Neural cell (in vitro differentiated cells): ENCODE measurements at regions not wholly inside any gene's neighbourhood (a gene's known extent, or its start where the extent isn't known, plus 50 kb on each side); places are given as distances from the start of the nearest gene placed in this dataset.

Experiments used
- POLR2AphosphoS5 ChIP-seq: IDR thresholded peaks from 2 replicates; pipeline ENCODE4 v1.6.1; 2012
- TF ChIP-seq, protein P1 (sequence below): fragments of 450-650 bp; IDR thresholded peaks from 2 replicates; pipeline ENCODE4 v1.5.1; 2014; ENCODE audit warnings: antibody characterized with exemption, mild to moderate bottlenecking, moderate library complexity; ENCODE audit not compliant: poor library complexity, severe bottlenecking

DNA sequence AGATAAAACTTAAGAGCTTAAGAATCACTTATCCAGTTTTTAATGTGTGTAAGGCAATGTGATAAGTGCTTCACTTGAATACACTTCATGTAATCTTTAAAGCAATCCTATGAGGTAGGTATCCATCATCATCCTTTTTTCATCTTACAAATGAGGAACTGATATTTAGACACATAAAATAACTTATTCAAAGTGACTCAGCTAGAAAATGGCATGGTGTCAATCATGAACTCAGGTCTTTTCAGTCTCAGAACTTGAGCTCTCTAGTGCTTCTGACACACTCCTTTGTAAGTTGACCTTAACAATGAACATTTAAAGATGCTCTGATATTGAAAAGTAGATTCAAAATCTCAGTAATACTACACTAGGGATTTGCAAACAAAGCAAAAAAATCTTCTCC, 224.8 kb upstream of the TEX13C start:
- TF ChIP-seq, protein P1, sequence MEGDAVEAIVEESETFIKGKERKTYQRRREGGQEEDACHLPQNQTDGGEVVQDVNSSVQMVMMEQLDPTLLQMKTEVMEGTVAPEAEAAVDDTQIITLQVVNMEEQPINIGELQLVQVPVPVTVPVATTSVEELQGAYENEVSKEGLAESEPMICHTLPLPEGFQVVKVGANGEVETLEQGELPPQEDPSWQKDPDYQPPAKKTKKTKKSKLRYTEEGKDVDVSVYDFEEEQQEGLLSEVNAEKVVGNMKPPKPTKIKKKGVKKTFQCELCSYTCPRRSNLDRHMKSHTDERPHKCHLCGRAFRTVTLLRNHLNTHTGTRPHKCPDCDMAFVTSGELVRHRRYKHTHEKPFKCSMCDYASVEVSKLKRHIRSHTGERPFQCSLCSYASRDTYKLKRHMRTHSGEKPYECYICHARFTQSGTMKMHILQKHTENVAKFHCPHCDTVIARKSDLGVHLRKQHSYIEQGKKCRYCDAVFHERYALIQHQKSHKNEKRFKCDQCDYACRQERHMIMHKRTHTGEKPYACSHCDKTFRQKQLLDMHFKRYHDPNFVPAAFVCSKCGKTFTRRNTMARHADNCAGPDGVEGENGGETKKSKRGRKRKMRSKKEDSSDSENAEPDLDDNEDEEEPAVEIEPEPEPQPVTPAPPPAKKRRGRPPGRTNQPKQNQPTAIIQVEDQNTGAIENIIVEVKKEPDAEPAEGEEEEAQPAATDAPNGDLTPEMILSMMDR: no peak
- TF ChIP-seq POLR2AphosphoS5: no peak
